Stimulated activated memory B cell treated with anti-CD40 and anti-IgM and Interleukin-4, amounts not matched to agents 10 μg/mL and 1 μg/mL and 100 μg/mL, for 72 hours (primary cell): ENCODE measurements at regions not wholly inside any gene's neighbourhood (a gene's known extent, or its start where the extent isn't known, plus 50 kb on each side); places are given as distances from the start of the nearest gene placed in this dataset.

Source experiments
- ATAC-seq: fragments of 150-1000 bp; cut with Tn5 transposase; 2 replicates; pipeline ENCODE4 v1.10.0; 2021
- H3K27ac Mint-ChIP-seq: one replicate; pipeline ENCODE4 v1.8.0; 2022; ENCODE audit warnings: mild to moderate bottlenecking, mixed read lengths
- H3K27me3 Mint-ChIP-seq: one replicate; pipeline ENCODE4 v1.8.0; 2022; ENCODE audit warnings: mixed read lengths
- H3K36me3 Mint-ChIP-seq: one replicate; pipeline ENCODE4 v1.8.0; 2022; ENCODE audit warnings: mixed read lengths
- H3K4me1 Mint-ChIP-seq: one replicate; pipeline ENCODE4 v1.8.0; 2022; ENCODE audit warnings: mixed read lengths
- H3K4me3 Mint-ChIP-seq: one replicate; pipeline ENCODE4 v1.8.0; 2022; ENCODE audit warnings: mild to moderate bottlenecking, moderate library complexity, mixed read lengths
- H3K9me3 Mint-ChIP-seq: one replicate; pipeline ENCODE4 v1.8.0; 2022; ENCODE audit warnings: mixed read lengths

- H3K27ac Mint-ChIP-seq, result no peak overlapping the region
- no peak for ATAC-seq
- no peaks in the 10 kb centered on the region for H3K9me3 Mint-ChIP-seq
- H3K36me3 Mint-ChIP-seq, result no peaks in the 10 kb centered on the region
- no peak overlapping the region for H3K4me3 Mint-ChIP-seq
- no peaks in the 10 kb centered on the region for H3K4me1 Mint-ChIP-seq
- no peaks in the 10 kb centered on the region for H3K27me3 Mint-ChIP-seq
Measured at GRCh38 chr13:59584761-59585670, 578.7 kb downstream of the DIAPH3 start.

GRCh38 chr13:59587030-59587429 lies 576.7 kb downstream of the DIAPH3 start:
- no peak overlapping the region for H3K4me3 Mint-ChIP-seq

GRCh38 chr13:59587971-59588716 lies 575.6 kb downstream of the DIAPH3 start:
- no peak overlapping the region for H3K4me3 Mint-ChIP-seq
- no peak overlapping the region for H3K27ac Mint-ChIP-seq
- no peak for ATAC-seq
- H3K9me3 Mint-ChIP-seq, result peaks cover 3% of the 10 kb centered on the region
- H3K36me3 Mint-ChIP-seq, result no peaks in the 10 kb centered on the region
- H3K4me1 Mint-ChIP-seq, result no peaks in the 10 kb centered on the region
- H3K27me3 Mint-ChIP-seq, result no peaks in the 10 kb centered on the region

More at GRCh38 chr13:59587030-59587429, 576.7 kb downstream of the DIAPH3 start:
- Mint-ChIP-seq H3K4me1 (no peaks in the 10 kb centered on the region), H3K27ac (no peak overlapping the region), H3K9me3 (peaks cover 3% of the 10 kb centered on the region), H3K27me3 (no peaks in the 10 kb centered on the region), H3K36me3 (no peaks in the 10 kb centered on the region)
- no peak for ATAC-seq

- no peak overlapping the region for H3K27ac Mint-ChIP-seq
- H3K4me3 Mint-ChIP-seq, result no peak overlapping the region
Measured at GRCh38 chr13:59588717-59589067, 575.0 kb downstream of the DIAPH3 start.

GRCh38 chr13:59601993-59602392 lies 561.7 kb downstream of the DIAPH3 start:
- no peak for ATAC-seq
- no peaks in the 10 kb centered on the region for H3K36me3 Mint-ChIP-seq
- H3K9me3 Mint-ChIP-seq, result peaks cover 18% of the 10 kb centered on the region
- no peak overlapping the region for H3K4me3 Mint-ChIP-seq
- H3K4me1 Mint-ChIP-seq, result no peaks in the 10 kb centered on the region
- H3K27ac Mint-ChIP-seq, result no peak overlapping the region
- H3K27me3 Mint-ChIP-seq, result no peaks in the 10 kb centered on the region

More at GRCh38 chr13:59588717-59589067, 575.0 kb downstream of the DIAPH3 start:
- H3K9me3 Mint-ChIP-seq, result peaks cover 3% of the 10 kb centered on the region
- H3K4me1 Mint-ChIP-seq, result no peaks in the 10 kb centered on the region
- no peak for ATAC-seq
- no peaks in the 10 kb centered on the region for H3K27me3 Mint-ChIP-seq
- no peaks in the 10 kb centered on the region for H3K36me3 Mint-ChIP-seq

GRCh38 chr13:59603646-59604045 lies 560.1 kb downstream of the DIAPH3 start:
- Mint-ChIP-seq H3K4me3 (no peak overlapping the region), H3K27me3 (no peaks in the 10 kb centered on the region), H3K4me1 (no peaks in the 10 kb centered on the region), H3K27ac (no peak overlapping the region), H3K36me3 (no peaks in the 10 kb centered on the region), H3K9me3 (peaks cover 18% of the 10 kb centered on the region)
- ATAC-seq, result no peak

- Mint-ChIP-seq H3K27ac (no peak overlapping the region), H3K4me1 (no peaks in the 10 kb centered on the region)
- ATAC-seq, result no peak
Measured at GRCh38 chr13:59607172-59607571, 556.6 kb downstream of the DIAPH3 start.

GRCh38 chr13:59607780-59608233 lies 555.9 kb downstream of the DIAPH3 start:
- no peaks in the 10 kb centered on the region for H3K36me3 Mint-ChIP-seq
- no peaks in the 10 kb centered on the region for H3K27me3 Mint-ChIP-seq
- no peak for ATAC-seq
- no peaks in the 10 kb centered on the region for H3K4me1 Mint-ChIP-seq
- H3K27ac Mint-ChIP-seq, result no peak overlapping the region
- H3K9me3 Mint-ChIP-seq, result peaks cover 5% of the 10 kb centered on the region
- no peak overlapping the region for H3K4me3 Mint-ChIP-seq

More at GRCh38 chr13:59607172-59607571, 556.6 kb downstream of the DIAPH3 start:
- H3K36me3 Mint-ChIP-seq, result no peaks in the 10 kb centered on the region
- H3K9me3 Mint-ChIP-seq, result peaks cover 5% of the 10 kb centered on the region
- H3K4me3 Mint-ChIP-seq, result no peak overlapping the region
- H3K27me3 Mint-ChIP-seq, result no peaks in the 10 kb centered on the region

GRCh38 chr13:59609421-59609820 lies 554.3 kb downstream of the DIAPH3 start:
- no peak overlapping the region for H3K4me3 Mint-ChIP-seq
- H3K36me3 Mint-ChIP-seq, result no peaks in the 10 kb centered on the region
- ATAC-seq, result no peak
- H3K27me3 Mint-ChIP-seq, result no peaks in the 10 kb centered on the region
- H3K4me1 Mint-ChIP-seq, result no peaks in the 10 kb centered on the region
- peaks cover 4% of the 10 kb centered on the region for H3K9me3 Mint-ChIP-seq
- H3K27ac Mint-ChIP-seq, result no peak overlapping the region
